Fibroblast of pulmonary artery (primary cell): ENCODE measurements at regions not wholly inside any gene's neighbourhood (a gene's known extent, or its start where the extent isn't known, plus 50 kb on each side); places are given as distances from the start of the nearest gene placed in this dataset.

Source experiments
- DNase-seq: peaks from one replicate; pipeline ENCODE4 v3.0.0-alpha.2; 2010; ENCODE audit warnings: low read depth
- H3K4me3 ChIP-seq: replicated peaks from 2 replicates; pipeline ENCODE4 v1.5.1; 2011; ENCODE audit warnings: low read depth, mild to moderate bottlenecking, control low read depth, low read length, moderate library complexity
- TF ChIP-seq, protein P1 (sequence below): IDR thresholded peaks from 2 replicates; pipeline ENCODE4 v1.5.1; 2011; ENCODE audit warnings: mild to moderate bottlenecking, control low read depth, low read length, inconsistent platforms; ENCODE audit errors: missing control alignments

DNA sequence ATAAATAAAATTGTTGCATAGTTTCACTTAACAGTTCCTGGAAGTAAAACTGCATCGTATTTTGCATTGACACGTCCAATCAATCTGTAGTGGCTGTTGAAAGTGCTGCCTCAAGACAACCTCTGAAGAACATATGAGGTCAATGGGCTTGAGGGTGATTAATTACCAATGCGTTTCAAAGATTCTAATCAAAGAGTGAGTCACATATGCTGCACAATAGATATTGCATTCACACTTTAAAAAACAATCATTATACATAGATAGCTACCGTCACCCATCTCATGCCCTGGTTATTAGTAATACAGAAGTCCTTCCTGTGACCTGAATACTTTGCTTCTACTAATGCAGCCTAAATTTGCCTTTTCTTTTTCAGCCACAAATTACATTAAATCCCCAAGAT lies 743.3 kb upstream of the SLIT2 start:
- TF ChIP-seq, protein P1, sequence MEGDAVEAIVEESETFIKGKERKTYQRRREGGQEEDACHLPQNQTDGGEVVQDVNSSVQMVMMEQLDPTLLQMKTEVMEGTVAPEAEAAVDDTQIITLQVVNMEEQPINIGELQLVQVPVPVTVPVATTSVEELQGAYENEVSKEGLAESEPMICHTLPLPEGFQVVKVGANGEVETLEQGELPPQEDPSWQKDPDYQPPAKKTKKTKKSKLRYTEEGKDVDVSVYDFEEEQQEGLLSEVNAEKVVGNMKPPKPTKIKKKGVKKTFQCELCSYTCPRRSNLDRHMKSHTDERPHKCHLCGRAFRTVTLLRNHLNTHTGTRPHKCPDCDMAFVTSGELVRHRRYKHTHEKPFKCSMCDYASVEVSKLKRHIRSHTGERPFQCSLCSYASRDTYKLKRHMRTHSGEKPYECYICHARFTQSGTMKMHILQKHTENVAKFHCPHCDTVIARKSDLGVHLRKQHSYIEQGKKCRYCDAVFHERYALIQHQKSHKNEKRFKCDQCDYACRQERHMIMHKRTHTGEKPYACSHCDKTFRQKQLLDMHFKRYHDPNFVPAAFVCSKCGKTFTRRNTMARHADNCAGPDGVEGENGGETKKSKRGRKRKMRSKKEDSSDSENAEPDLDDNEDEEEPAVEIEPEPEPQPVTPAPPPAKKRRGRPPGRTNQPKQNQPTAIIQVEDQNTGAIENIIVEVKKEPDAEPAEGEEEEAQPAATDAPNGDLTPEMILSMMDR, result no peak
- H3K4me3 ChIP-seq, result no peak overlapping the region
- no peak for DNase-seq

DNA sequence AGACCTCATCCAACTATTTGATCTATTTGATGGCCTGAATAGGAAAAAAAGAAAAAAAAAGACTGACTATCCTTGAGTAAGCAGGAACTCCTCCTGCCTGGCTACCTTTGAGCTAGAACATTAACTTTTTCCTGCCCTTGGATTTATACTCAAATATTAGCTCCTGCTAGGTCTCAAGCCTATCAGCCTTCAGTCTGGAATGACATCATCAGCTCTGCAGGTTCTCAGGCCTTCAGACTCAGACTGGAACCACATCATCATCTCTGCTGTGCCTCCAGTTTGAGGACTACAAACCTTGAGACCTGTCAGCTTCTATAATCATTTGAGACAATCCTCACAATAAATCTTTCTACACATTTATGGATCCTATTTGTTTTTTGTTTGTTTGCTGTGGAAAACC lies 754.0 kb upstream of the SLIT2 start:
- no peak for DNase-seq
- TF ChIP-seq, protein P1, result no peak
- no peak overlapping the region for H3K4me3 ChIP-seq

DNA sequence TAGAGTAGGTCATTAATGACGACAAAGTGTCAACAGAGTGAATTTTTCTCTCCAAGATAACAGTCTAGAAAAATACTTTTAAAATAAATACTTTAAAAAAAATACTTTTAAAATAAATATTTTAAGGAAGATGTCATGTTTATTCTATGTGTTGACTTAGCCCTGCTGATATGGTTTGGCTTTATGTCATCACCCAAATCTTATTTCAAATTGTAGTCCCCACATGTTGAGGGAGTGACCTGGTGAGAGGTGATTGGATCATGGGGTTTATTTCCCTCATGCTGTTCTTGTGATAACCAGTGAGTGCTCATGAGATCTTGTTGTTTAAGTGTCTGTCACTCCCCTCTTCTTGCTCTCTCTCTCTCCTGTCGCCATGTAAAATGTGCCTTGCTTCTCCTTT lies 754.9 kb upstream of the SLIT2 start:
- H3K4me3 ChIP-seq, result no peak overlapping the region
- TF ChIP-seq, protein P1, result no peak
- no peak for DNase-seq

DNA sequence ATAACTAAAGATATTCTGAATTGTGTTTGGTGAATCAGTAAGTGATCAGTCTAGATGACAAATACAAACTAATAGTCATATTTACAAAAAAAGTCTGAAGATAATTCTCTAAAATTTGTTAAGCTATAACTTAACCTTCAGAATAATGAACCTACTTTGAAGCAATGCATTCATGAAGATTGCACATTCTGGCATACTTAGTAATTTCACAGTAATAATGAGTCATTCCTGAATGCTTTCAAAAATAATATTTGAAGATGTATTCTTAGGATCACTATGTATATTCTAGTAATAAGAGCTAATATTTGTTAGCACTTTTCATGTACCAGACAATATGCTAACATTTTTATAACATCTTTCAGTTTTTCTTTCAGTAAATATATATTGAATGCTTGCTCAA lies 756.7 kb upstream of the SLIT2 start:
- TF ChIP-seq, protein P1, result no peak
- no peak overlapping the region for H3K4me3 ChIP-seq
- DNase-seq, result no peak

DNA sequence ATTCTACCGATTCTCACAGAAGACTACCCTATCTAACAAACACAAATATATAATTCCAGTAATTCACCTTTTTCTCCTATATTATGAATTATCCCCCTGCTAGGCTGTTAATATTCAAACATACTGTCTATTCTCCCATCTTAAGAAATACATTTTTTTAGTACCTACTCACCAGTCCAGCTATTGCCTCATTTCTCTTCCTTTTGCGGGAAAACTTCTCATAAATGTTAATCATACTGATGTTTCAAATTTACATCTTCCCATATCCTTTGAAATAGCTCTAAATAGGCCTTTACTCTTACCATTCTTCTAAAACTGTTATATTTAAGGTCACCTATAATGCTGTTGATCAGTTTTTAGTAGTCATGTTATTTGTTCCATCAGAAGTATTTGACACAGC lies 759.1 kb upstream of the SLIT2 start:
- TF ChIP-seq, protein P1, result no peak
- no peak overlapping the region for H3K4me3 ChIP-seq
- DNase-seq, result peak; percentile 29

DNA sequence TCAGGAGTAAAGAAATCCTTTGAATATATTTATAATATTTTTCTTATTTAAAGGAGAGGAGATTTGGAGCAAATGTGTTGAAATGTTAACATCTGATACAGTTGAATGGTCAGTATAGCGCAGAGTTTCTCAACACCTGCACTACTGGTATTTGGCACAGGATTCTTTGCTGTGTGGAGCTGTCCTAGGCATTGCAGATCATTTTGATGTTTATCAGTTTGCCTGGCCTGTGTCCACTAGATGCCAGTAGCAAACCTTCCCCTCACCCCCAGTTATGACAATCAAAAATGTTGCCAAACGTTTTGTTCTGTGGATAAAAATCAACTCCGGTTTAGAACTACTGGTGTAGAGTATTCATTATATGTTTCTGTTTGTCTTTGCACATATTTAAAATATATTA lies 765.3 kb upstream of the SLIT2 start:
- no peak overlapping the region for H3K4me3 ChIP-seq
- DNase-seq, result no peak
- TF ChIP-seq, protein P1, result no peak

DNA sequence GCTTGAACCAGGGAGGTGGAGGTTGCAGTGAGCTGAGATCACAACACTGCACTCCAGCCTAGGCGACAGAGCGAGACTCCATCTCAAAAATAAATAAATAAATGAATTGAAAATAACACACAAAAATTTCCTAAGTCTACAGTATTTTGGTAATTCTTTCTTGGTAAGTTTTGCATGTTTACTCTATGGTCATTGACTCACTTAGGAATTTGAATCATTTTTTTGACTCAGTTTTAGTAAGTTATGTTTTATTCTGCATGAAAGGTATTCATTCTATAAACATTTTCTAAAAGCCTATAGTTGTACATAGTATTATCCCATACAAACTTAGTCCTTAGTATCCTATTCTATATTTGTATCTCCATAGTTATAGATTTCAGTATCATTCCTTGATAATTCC lies 772.9 kb upstream of the SLIT2 start:
- peak; percentile 15 for DNase-seq
- TF ChIP-seq, protein P1, result no peak
- H3K4me3 ChIP-seq, result no peak overlapping the region
